HCT116 (cell line): ENCODE measurements at regions not wholly inside any gene's neighbourhood (a gene's known extent, or its start where the extent isn't known, plus 50 kb on each side); places are given as distances from the start of the nearest gene placed in this dataset.

Experiments used
- ATAC-seq: fragments of 200-7000 bp; cut with Tn5 transposase; 2 replicates; pipeline ENCODE4 v1.9.1; 2020; ENCODE audit warnings: mild to moderate bottlenecking, moderate library complexity
- BruUV-seq: library from RNA; stranded (reverse); fragments of 400-500 nt; replicated peaks from 2 replicates; lab custom pipeline; 2021; lab: Mats Ljungman, UMichigan
- CTCF ChIA-PET: fragments of 300-600 bp; sonication (Branson Sonifier 250); formaldehyde crosslinking; loops from one replicate; lab custom pipeline; 2021; ENCODE audit warnings: antibody characterized with exemption; lab: Charles Lee
- POLR2A ChIA-PET: fragments of 300-600, 350-600 bp; sonication (Branson Sonifier 250); formaldehyde crosslinking; loops from one replicate; lab custom pipeline; 2021; ENCODE audit warnings: antibody characterized with exemption; lab: Charles Lee
- RAD21 ChIA-PET, 2 experiments: fragments of 300-600 bp; sonication (Branson Sonifier 250); formaldehyde crosslinking; loops; one replicate each; lab custom pipeline; 2023; ENCODE audit warnings: low total read pairs in 2 of 2; ENCODE audit not compliant: uncharacterized antibody in 2 of 2, unreplicated experiment in 2 of 2, low non-redundant PET in 1 of 2; lab: Charles Lee
- DNase-seq: peaks from one replicate; pipeline ENCODE4 v3.0.0-alpha.2; 2010; ENCODE audit warnings: low read depth, low spot score
- H2AFZ ChIP-seq: fragments of 200-600 bp; shearing (Covaris generic), sonication (generic); 2 replicates; pipeline ENCODE4 v1.6.1; 2017; ENCODE audit warnings: low read depth, mixed run types, mixed read lengths, antibody characterized with exemption, low read length; ENCODE audit not compliant: poor library complexity, severe bottlenecking
- H3K27ac ChIP-seq: 2 replicates; pipeline ENCODE4 v1.5.1; 2012; ENCODE audit warnings: low read depth, low read length
- H3K27me3 ChIP-seq: fragments of 200-600 bp; sonication (generic); 2 replicates; pipeline ENCODE4 v1.6.1; 2016; ENCODE audit warnings: mixed run types, low read length, mixed read lengths; ENCODE audit not compliant: insufficient read depth
- H3K36me3 ChIP-seq, 2 experiments: fragments of 200-500 bp in 1 of 2; fragments of 200-600 bp in 1 of 2; sonication (Bioruptor generic) in 1 of 2; sonication (generic) in 1 of 2; 2 replicates each; pipeline versions ENCODE4 v1.5.1 to v1.6.1; 2014 to 2016; ENCODE audit warnings: low read length in 2 of 2, inconsistent platforms in 1 of 2, mixed read lengths in 1 of 2, mixed run types in 1 of 2; ENCODE audit not compliant: insufficient read depth in 2 of 2, control insufficient read depth in 1 of 2
- H3K4me1 ChIP-seq, 2 experiments: fragments of 200-600 bp in 1 of 2; sonication (generic) in 1 of 2; 2 replicates each; pipeline versions ENCODE4 v1.5.1 to v1.6.1; 2012 to 2017; ENCODE audit warnings: low read length in 2 of 2, inconsistent platforms in 1 of 2, mild to moderate bottlenecking in 1 of 2, mixed read lengths in 1 of 2, mixed run types in 1 of 2, moderate library complexity in 1 of 2; ENCODE audit not compliant: insufficient read depth in 2 of 2, control insufficient read depth in 1 of 2
- H3K4me2 ChIP-seq: fragments of 200-600 bp; sonication (generic); 2 replicates; pipeline ENCODE4 v1.6.1; 2017; ENCODE audit warnings: mixed run types, low read length, mixed read lengths
- H3K4me3 ChIP-seq, 2 experiments: fragments of 200-600 bp in 1 of 2; sonication (generic) in 1 of 2; replicated peaks in 1 of 2; 2 replicates each; pipeline ENCODE4 v1.5.1; 2011 to 2016; ENCODE audit warnings: low read length in 2 of 2, control low read depth in 1 of 2, low read depth in 1 of 2, mild to moderate bottlenecking in 1 of 2, mixed read lengths in 1 of 2, mixed run types in 1 of 2
- H3K79me2 ChIP-seq: fragments of 200-600 bp; sonication (generic); 2 replicates; pipeline ENCODE4 v1.6.1; 2017; ENCODE audit warnings: mild to moderate bottlenecking, mixed run types, low read length, moderate library complexity, mixed read lengths; ENCODE audit not compliant: insufficient read depth
- H3K9ac ChIP-seq: fragments of 200-600 bp; sonication (generic); 2 replicates; pipeline ENCODE4 v1.6.1; 2016; ENCODE audit warnings: low read length, mixed read lengths
- H3K9me2 ChIP-seq: fragments of 200-600 bp; sonication (generic), shearing (Covaris generic); 2 replicates; pipeline ENCODE4 v1.6.1; 2017; ENCODE audit warnings: mixed run types, mild to moderate bottlenecking, moderate library complexity; ENCODE audit not compliant: insufficient read depth
- H3K9me3 ChIP-seq, 2 experiments: fragments of 200-500 bp in 1 of 2; fragments of 200-600 bp in 1 of 2; sonication (Bioruptor generic) in 1 of 2; sonication (generic) in 1 of 2; 2 replicates each; pipeline ENCODE4 v1.6.1; 2014 to 2017; ENCODE audit warnings: low read length in 2 of 2, mixed read lengths in 2 of 2, inconsistent platforms in 1 of 2, low read depth in 1 of 2, mild to moderate bottlenecking in 1 of 2, mixed run types in 1 of 2, moderate library complexity in 1 of 2; ENCODE audit not compliant: control insufficient read depth in 1 of 2, insufficient read depth in 1 of 2
- H4K20me1 ChIP-seq: fragments of 200-600 bp; sonication (generic), shearing (Covaris generic); 2 replicates; pipeline ENCODE4 v1.6.1; 2017; ENCODE audit warnings: mixed run types, mild to moderate bottlenecking, moderate library complexity; ENCODE audit not compliant: insufficient read depth
- ATF3 ChIP-seq: IDR thresholded peaks from 2 replicates; pipeline ENCODE4 v1.6.1; 2012
- CBX3 ChIP-seq: IDR thresholded peaks from 2 replicates; pipeline ENCODE4 v1.6.1; 2012; ENCODE audit warnings: low read depth
- ELF1 ChIP-seq: IDR thresholded peaks from 2 replicates; pipeline ENCODE4 v1.6.1; 2012; ENCODE audit warnings: low read depth, borderline replicate concordance
- FOSL1 ChIP-seq: IDR thresholded peaks from 2 replicates; pipeline ENCODE4 v1.6.1; 2012; ENCODE audit warnings: low read depth
- JUND ChIP-seq: IDR thresholded peaks from 2 replicates; pipeline ENCODE4 v1.6.1; 2012
- MAX ChIP-seq: IDR thresholded peaks from 2 replicates; pipeline ENCODE4 v1.6.1; 2012
- RAD21 ChIP-seq: IDR thresholded peaks from 2 replicates; pipeline ENCODE4 v1.6.1; 2012; ENCODE audit warnings: low read depth, mild to moderate bottlenecking
- SRF ChIP-seq: IDR thresholded peaks from 2 replicates; pipeline ENCODE4 v1.6.1; 2012; ENCODE audit warnings: low read depth
- YY1 ChIP-seq: IDR thresholded peaks from 2 replicates; pipeline ENCODE4 v1.6.1; 2011; ENCODE audit warnings: low read length, low read depth, moderate library complexity, mild to moderate bottlenecking; ENCODE audit not compliant: insufficient replicate concordance; ENCODE audit errors: extremely low read depth
- ZNF274 ChIP-seq: fragments of 200-500 bp; sonication (Bioruptor generic); IDR thresholded peaks from 2 replicates; pipeline ENCODE4 v1.6.1; 2014; ENCODE audit warnings: mild to moderate bottlenecking, low read depth, low read length, inconsistent platforms
- intact Hi-C: fragments of 100-400 bp; cut with micrococcal nuclease; formaldehyde crosslinking; loops from 2 replicates; pipeline ENCODE4 v1.10.0; 2022
- TF ChIP-seq, protein P1 (sequence below): IDR thresholded peaks from 2 replicates; pipeline ENCODE4 v1.6.1; 2012; ENCODE audit warnings: low read depth

- peak overlapping the region in 1 of 2 experiments; percentile 59; a peak in 2 of 4 replicates for H3K4me3 ChIP-seq
- H3K4me2 ChIP-seq: peak overlapping the region; percentile 97
- ATAC-seq: no peak
- H3K79me2 ChIP-seq: no peaks in the 10 kb centered on the region
- H3K27me3 ChIP-seq: no peaks in the 10 kb centered on the region
- H2AFZ ChIP-seq: peak overlapping the region; percentile 94
- no peak overlapping the region for H3K9ac ChIP-seq
- no peaks in the 10 kb centered on the region for H3K36me3 ChIP-seq
- no peak for TF ChIP-seq FOSL1
- no peak for TF ChIP-seq CBX3
- H3K27ac ChIP-seq: no peak overlapping the region
- ChIA-PET CTCF (interaction anchor here (1.0 to 1.7 kb wide), 3 partner anchors 14 to 576 kb away, joined by 3 to 4 read pairs (median 4); no protein-coding TSS in a partner anchor), RAD21 (no interaction called here), POLR2A (interaction anchor here (1.8 to 2.1 kb wide), 4 partner anchors 28 to 634 kb away, joined by 7 to 16 read pairs (median 8); a partner anchor contains a TSS)
- H3K9me3 ChIP-seq: no peaks in the 10 kb centered on the region
- H3K9me2 ChIP-seq: no peaks in the 10 kb centered on the region
- peaks cover 4 to 17% of the 10 kb centered on the region in 2 experiments; a peak in 3 of 4 replicates for H3K4me1 ChIP-seq
- BruUV-seq: no TSS peak
- intact Hi-C loops: loop anchor here (5.0 to 10.0 kb wide), 2 partner anchors 119 to 511 kb away; no protein-coding TSS in a partner anchor
- no peak for DNase-seq
- H4K20me1 ChIP-seq: no peaks in the 10 kb centered on the region
Observed at GRCh38 chr6:27176096-27176495, 71.4 kb upstream of the PRSS16 start.

GRCh38 chr6:27176523-27177484, 70.7 kb upstream of the PRSS16 start:
- BruUV-seq: no TSS peak
- 0 out of 4 replicates have a peak, but pooled peaks cover 0 to 3% of the 10 kb centered on the region in 2 experiments for H3K9me3 ChIP-seq
- DNase-seq (peak; percentile 39), ATAC-seq (peak; percentile 38)
- peak overlapping the region; percentile 57 to 65 for H3K4me3 ChIP-seq
- H3K36me3 ChIP-seq: no peaks in the 10 kb centered on the region
- H3K4me1 ChIP-seq: peaks cover 4 to 17% of the 10 kb centered on the region in 2 experiments; a peak in 3 of 4 replicates
- H4K20me1 ChIP-seq: no peaks in the 10 kb centered on the region
- TF ChIP-seq ATF3: peak; percentile 84; the same call in 1 of the 2 replicates
- no peak for TF ChIP-seq ELF1
- TF ChIP-seq ZNF274: no peak
- no peak for TF ChIP-seq JUND
- TF ChIP-seq, protein P1, sequence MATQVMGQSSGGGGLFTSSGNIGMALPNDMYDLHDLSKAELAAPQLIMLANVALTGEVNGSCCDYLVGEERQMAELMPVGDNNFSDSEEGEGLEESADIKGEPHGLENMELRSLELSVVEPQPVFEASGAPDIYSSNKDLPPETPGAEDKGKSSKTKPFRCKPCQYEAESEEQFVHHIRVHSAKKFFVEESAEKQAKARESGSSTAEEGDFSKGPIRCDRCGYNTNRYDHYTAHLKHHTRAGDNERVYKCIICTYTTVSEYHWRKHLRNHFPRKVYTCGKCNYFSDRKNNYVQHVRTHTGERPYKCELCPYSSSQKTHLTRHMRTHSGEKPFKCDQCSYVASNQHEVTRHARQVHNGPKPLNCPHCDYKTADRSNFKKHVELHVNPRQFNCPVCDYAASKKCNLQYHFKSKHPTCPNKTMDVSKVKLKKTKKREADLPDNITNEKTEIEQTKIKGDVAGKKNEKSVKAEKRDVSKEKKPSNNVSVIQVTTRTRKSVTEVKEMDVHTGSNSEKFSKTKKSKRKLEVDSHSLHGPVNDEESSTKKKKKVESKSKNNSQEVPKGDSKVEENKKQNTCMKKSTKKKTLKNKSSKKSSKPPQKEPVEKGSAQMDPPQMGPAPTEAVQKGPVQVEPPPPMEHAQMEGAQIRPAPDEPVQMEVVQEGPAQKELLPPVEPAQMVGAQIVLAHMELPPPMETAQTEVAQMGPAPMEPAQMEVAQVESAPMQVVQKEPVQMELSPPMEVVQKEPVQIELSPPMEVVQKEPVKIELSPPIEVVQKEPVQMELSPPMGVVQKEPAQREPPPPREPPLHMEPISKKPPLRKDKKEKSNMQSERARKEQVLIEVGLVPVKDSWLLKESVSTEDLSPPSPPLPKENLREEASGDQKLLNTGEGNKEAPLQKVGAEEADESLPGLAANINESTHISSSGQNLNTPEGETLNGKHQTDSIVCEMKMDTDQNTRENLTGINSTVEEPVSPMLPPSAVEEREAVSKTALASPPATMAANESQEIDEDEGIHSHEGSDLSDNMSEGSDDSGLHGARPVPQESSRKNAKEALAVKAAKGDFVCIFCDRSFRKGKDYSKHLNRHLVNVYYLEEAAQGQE: no peak
- no peak for TF ChIP-seq RAD21
- TF ChIP-seq SRF: no peak
- TF ChIP-seq MAX: peak; percentile 40; the same call in 1 of the 2 replicates
- no peak for TF ChIP-seq YY1
- RAD21 ChIA-PET: interaction anchor here in 1 of 2 experiments (0.7 to 0.9 kb wide), 2 partner anchors 326 to 952 kb away, joined by 3 read pairs; a partner anchor contains a TSS
- no peaks in the 10 kb centered on the region for H3K27me3 ChIP-seq
- H3K27ac ChIP-seq: peak overlapping the region; percentile 48
- peak overlapping the region; percentile 64 for H3K9ac ChIP-seq
- peak overlapping the region; percentile 97 for H3K4me2 ChIP-seq
- intact Hi-C loops: loop anchor here (5.0 to 10.0 kb wide), 2 partner anchors 118 to 510 kb away; no protein-coding TSS in a partner anchor
- no peaks in the 10 kb centered on the region for H3K79me2 ChIP-seq
- POLR2A ChIA-PET: interaction anchor here (0.7 to 2.1 kb wide), 20 partner anchors 8 to 1336 kb away, joined by 3 to 16 read pairs (median 3); a partner anchor contains a TSS
- H2AFZ ChIP-seq: peak overlapping the region; percentile 94
- CTCF ChIA-PET: interaction anchor here (0.8 to 1.7 kb wide), 12 partner anchors 12 to 619 kb away, joined by 3 to 7 read pairs (median 4); no protein-coding TSS in a partner anchor
- no peaks in the 10 kb centered on the region for H3K9me2 ChIP-seq
